LNCAP (cell line): ENCODE measurements at regions not wholly inside any gene's neighbourhood (a gene's known extent, or its start where the extent isn't known, plus 50 kb on each side); places are given as distances from the start of the nearest gene placed in this dataset.

ENCODE experiments used
- CTCF ChIP-seq: fragments of 450-650 bp; IDR thresholded peaks from 2 replicates; pipeline ENCODE4 v1.5.1; 2017; ENCODE audit warnings: mild to moderate bottlenecking

GRCh38 chr5:72673180-72673579 lies 143.3 kb upstream of the TNPO1 start:
- no peak for TF ChIP-seq CTCF

GRCh38 chr5:72667708-72668107 lies 148.8 kb upstream of the TNPO1 start:
- no peak for TF ChIP-seq CTCF

- TF ChIP-seq CTCF = no peak
Measured at GRCh38 chr5:72662936-72663335, 153.5 kb upstream of the TNPO1 start.

- TF ChIP-seq CTCF = no peak
Measured at GRCh38 chr5:72662305-72662704, 154.2 kb upstream of the TNPO1 start.

GRCh38 chr5:72661405-72661804 lies 154.2 kb upstream of the ZNF366 start:
- no peak for TF ChIP-seq CTCF

GRCh38 chr5:72659726-72660125 lies 152.5 kb upstream of the ZNF366 start:
- no peak for TF ChIP-seq CTCF

GRCh38 chr5:72658761-72659540 lies 151.7 kb upstream of the ZNF366 start:
- TF ChIP-seq CTCF = no peak

- no peak for TF ChIP-seq CTCF
Measured at GRCh38 chr5:72658161-72658560, 151.0 kb upstream of the ZNF366 start.
